Kidney (tissue), 13 donors: ENCODE measurements at regions not wholly inside any gene's neighbourhood (a gene's known extent, or its start where the extent isn't known, plus 50 kb on each side); places are given as distances from the start of the nearest gene placed in this dataset.

Experiments
- DNase-seq, 5 donors: peaks; one replicate each; pipeline ENCODE4 v3.0.0-alpha.2; 2013 to 2020
- FAIRE-seq: peaks from 2 replicates; lab custom pipeline; 2012; peaks lifted over from hg19 to GRCh38; lab: Jason Lieb, UNC
- H3K27ac ChIP-seq, 2 donors: one replicate each; pipeline ENCODE4 v1.7.0; 2013; ENCODE audit warnings: low read depth in 2 of 2, low read length in 2 of 2, inconsistent platforms in 1 of 2
- H3K27me3 ChIP-seq: one replicate; pipeline ENCODE4 v1.7.1; 2013; ENCODE audit warnings: low read length, inconsistent platforms; ENCODE audit not compliant: control insufficient read depth, insufficient read depth
- H3K36me3 ChIP-seq, 3 donors: one replicate each; pipeline versions ENCODE4 v1.7.0 to v1.7.1; 2013; ENCODE audit warnings: low read length in 3 of 3, control low read depth in 1 of 3, inconsistent platforms in 1 of 3; ENCODE audit not compliant: insufficient read depth in 3 of 3, control insufficient read depth in 2 of 3
- H3K4me1 ChIP-seq, 3 donors: one replicate each; pipeline versions ENCODE4 v1.7.0 to v1.7.1; 2013; ENCODE audit warnings: low read length in 3 of 3, inconsistent platforms in 1 of 3, low read depth in 1 of 3; ENCODE audit not compliant: control insufficient read depth in 2 of 3, insufficient read depth in 2 of 3
- H3K4me3 ChIP-seq, 3 donors: one replicate each; pipeline versions ENCODE4 v1.7.0 to v1.8.1; 2013; ENCODE audit warnings: low read length in 3 of 3, control low read depth in 1 of 3, inconsistent platforms in 1 of 3
- H3K9ac ChIP-seq, 3 donors: one replicate each; pipeline versions ENCODE4 v1.7.0 to v1.7.1; 2013; ENCODE audit warnings: low read length in 3 of 3, control low read depth in 1 of 3, inconsistent platforms in 1 of 3
- H3K9me3 ChIP-seq, 3 donors: one replicate each; pipeline versions ENCODE4 v1.7.0 to v1.7.1; 2013; ENCODE audit warnings: low read length in 3 of 3, control low read depth in 1 of 3, inconsistent platforms in 1 of 3; ENCODE audit not compliant: control insufficient read depth in 2 of 3, insufficient read depth in 1 of 3
- CTCF ChIP-seq: IDR thresholded peaks from 3 replicates; pipeline ENCODE4 v1.5.1; 2012; ENCODE audit warnings: mild to moderate bottlenecking, moderate library complexity, borderline replicate concordance; ENCODE audit not compliant: insufficient read depth; ENCODE audit errors: extremely low read depth
- intact Hi-C: fragments of 100-400 bp; cut with DNase I; formaldehyde crosslinking; loops from one replicate; pipeline ENCODE4 v1.11.1; 2022
- donor health status: control.
- donor health status: control.
- donor health status: control.
- donor health status: control.
- donor health status: control.
- donor health status: DM: yes; HTN: yes; CAD: no.
- donor health status: Normal renal cell carcinoma (clear cell type).

- Histone ChIP-seq H3K4me3 (no peak overlapping the region), H3K4me1 (peaks cover 0 to 3% (median 0%) of the 10 kb centered on the region in 3 donors), H3K36me3 (no peaks in the 10 kb centered on the region), H3K9ac (no peak overlapping the region), H3K9me3 (no peaks in the 10 kb centered on the region), H3K27me3 (no peaks in the 10 kb centered on the region), H3K27ac (no peak overlapping the region)
- FAIRE-seq (no peak), DNase-seq (no peak)
- TF ChIP-seq CTCF: no peak
- intact Hi-C loops: no loop called here
Observed at GRCh38 chr14:31952573-31952972, 124.5 kb upstream of the ARHGAP5 start.

GRCh38 chr14:31953210-31953609 lies 123.9 kb upstream of the ARHGAP5 start:
- Histone ChIP-seq H3K9ac (no peak overlapping the region), H3K9me3 (no peaks in the 10 kb centered on the region), H3K4me3 (no peak overlapping the region), H3K27ac (no peak overlapping the region), H3K4me1 (peaks cover 0 to 3% (median 0%) of the 10 kb centered on the region in 3 donors), H3K36me3 (no peaks in the 10 kb centered on the region), H3K27me3 (no peaks in the 10 kb centered on the region)
- DNase-seq (no peak), FAIRE-seq (no peak)
- no peak for TF ChIP-seq CTCF
- intact Hi-C loops: no loop called here

DNA sequence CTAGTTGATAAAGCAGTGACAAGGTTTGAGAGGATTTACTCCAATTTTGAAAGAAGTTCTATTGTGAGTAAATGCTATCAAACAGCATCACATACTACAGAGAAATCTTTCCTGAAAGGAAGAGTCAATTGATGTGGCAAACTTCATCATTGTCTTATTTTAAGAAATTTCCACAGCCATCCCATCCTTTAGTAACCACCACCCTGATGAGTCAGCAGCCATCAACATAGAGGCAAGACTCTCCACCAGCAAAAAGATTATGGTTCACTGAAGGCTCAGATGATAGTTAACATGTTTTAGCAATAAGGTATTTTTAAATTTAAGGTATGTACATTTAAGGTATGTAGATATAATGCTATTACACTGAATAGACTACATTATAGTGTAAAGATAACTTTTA lies 122.1 kb upstream of the ARHGAP5 start:
- Histone ChIP-seq H3K4me3 (no peak overlapping the region), H3K27me3 (no peaks in the 10 kb centered on the region), H3K36me3 (no peaks in the 10 kb centered on the region), H3K9me3 (no peaks in the 10 kb centered on the region), H3K9ac (no peak overlapping the region), H3K4me1 (peaks cover 0 to 3% (median 0%) of the 10 kb centered on the region in 3 donors), H3K27ac (no peak overlapping the region)
- intact Hi-C loops: no loop called here
- DNase-seq (no peak), FAIRE-seq (no peak)
- TF ChIP-seq CTCF: no peak

DNA sequence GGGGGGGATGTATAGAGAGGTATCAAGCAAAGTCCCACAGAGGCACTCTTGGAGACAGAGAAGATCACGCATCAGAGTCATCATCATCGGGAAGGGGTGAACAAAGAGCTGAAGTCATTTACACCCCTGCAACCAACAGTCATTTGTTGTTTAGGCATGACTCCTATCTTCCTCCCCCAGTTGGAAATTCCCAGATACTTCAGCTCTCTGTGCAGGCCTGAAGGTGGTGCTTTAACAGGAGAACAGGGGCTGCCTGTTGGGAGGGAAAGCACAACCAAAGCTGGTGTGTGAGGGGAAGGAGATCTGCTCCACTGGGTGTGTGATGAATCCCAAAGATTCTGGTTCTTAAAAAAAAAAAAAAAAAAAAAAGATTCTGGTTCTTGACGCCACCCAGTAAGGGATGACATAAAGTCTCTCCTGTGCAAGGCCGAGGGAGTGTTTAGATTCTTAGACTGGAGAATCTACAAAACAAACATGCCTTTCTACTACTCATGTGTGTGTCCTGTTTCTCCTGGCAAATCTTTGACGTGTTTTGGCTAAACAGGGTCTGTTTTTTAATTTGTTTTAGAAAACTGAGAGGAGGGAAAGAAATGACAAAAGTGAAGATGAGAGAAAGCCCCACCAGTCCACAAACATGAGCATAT lies 121.0 kb upstream of the ARHGAP5 start:
- no peaks in the 10 kb centered on the region for H3K4me1 ChIP-seq
- no peaks in the 10 kb centered on the region for H3K9me3 ChIP-seq
- H3K36me3 ChIP-seq: no peaks in the 10 kb centered on the region
- intact Hi-C loops: no loop called here
- no peak overlapping the region for H3K4me3 ChIP-seq
- DNase-seq: no peak
- no peak overlapping the region for H3K9ac ChIP-seq
- H3K27ac ChIP-seq: no peak overlapping the region
- no peak for FAIRE-seq
- no peak for TF ChIP-seq CTCF
- H3K27me3 ChIP-seq: no peaks in the 10 kb centered on the region
